M059J (cell line): ENCODE measurements at regions not wholly inside any gene's neighbourhood (a gene's known extent, or its start where the extent isn't known, plus 50 kb on each side); places are given as distances from the start of the nearest gene placed in this dataset.

Source experiments
- DNase-seq: peaks from one replicate; pipeline ENCODE4 v3.0.0-alpha.2; 2012; ENCODE audit warnings: low read depth

DNA sequence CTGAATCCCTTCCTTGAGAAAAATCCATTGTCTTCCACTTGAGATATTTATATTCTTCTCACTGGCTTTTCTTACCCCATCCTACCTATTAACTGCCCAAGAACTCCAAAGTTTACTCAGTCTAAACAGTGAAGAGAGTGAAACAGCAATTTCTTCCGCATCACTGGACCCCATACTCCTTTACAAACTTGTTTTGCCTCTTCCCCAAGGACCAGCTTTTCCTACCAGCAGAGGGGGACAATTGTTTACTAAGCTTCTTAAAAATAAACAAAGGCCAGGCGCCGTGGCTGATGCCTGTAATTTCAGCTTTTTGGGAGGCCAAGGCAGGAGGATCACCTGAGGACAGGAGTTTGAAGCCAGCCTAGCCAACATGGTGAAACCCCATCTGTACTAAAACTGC lies 52.0 kb downstream of the LRATD1 start:
- no peak for DNase-seq

DNA sequence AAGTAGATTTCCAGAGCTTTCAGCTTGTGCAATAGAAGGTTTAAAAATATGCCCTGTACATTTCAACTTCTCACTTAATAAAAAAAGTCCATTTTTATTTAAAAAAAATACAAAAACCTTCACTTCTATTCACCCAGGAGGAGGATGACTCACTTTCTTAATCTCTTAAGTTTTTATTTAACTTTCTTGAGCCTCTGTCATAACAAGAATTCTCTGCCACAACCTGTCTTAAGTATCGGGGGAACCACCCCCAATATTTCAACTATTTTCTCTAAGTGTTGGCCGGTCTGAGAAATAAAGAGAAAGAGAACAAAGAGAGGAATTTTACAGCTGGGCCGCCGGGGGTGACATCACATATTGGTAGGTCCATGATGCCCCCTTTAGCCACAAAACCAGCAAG lies 58.4 kb downstream of the LRATD1 start:
- DNase-seq: no peak

DNA sequence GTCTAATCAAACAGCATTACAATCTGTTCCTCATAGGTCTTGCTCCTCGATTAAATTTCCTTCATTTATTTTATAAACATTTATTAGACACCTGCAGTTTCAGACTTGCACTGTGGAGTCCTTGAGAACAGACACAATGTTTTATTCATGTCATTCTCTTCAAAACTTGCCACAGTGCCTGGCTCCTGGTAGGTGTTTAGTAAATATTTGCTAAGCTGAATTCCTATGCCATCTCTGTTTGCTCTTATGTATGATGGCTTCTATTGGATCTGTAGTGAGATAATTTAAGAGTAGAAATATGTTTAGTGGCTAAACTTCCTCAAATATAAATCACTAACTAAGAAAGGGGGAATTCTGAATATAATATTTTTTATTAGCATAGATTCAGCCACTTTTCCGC lies 61.4 kb downstream of the LRATD1 start:
- DNase-seq: no peak

DNA sequence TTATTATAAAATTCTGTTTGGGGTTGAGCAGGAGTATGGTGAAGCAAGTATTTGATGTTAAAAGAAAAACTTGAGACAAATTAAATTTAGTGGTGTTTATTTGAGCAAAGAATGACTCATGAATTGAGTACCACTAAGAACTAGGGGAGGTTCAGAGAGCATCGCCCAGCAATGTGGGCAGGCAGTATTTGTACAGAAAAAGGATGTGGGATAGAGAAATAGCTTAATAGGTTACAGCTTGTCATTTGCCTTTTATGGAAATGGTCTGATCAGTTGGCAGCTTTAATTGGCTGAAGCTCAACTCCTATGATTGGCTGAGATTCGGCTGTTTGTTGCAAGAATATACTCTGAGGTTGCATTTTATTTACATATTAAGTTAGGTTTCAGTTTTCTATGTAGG lies 68.2 kb downstream of the LRATD1 start:
- peak; percentile 75 for DNase-seq

DNA sequence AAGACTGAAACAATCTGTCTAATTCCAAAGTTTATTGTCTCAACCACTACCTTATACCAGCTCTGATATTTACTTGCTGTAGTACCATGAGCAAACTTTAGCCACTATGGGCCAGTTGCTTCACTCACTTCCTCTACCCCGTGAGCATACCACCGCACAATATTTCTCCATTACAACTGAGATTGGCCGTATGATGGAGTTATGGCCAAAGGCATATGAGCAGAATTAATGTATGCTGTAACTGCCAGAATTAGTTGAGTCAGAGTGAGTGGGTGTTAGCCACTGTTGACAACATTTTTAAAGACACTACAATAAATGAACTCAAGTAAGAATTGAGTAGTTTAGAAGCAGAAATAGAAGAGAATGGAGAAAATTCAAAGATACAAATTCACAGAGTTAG lies 69.7 kb downstream of the LRATD1 start:
- DNase-seq: no peak

DNA sequence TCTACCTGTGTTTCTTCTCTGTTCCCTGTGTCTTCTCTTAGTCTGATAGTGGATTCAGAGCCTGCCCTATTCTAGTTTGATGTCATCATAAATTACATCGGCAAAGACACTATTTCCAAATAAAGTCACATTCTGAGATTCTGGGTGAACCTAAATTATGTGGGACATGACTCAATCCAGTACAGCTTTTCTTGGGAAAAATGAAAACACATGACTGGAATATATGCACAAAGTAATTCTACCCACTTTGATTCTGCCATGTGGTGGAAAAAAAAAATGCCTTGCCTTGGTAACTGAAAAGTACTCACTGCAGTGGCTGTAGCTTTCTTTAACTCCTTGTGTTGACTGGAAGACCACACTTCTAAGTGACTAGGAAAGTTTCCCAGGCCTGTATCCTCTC lies 73.7 kb downstream of the LRATD1 start:
- no peak for DNase-seq

DNA sequence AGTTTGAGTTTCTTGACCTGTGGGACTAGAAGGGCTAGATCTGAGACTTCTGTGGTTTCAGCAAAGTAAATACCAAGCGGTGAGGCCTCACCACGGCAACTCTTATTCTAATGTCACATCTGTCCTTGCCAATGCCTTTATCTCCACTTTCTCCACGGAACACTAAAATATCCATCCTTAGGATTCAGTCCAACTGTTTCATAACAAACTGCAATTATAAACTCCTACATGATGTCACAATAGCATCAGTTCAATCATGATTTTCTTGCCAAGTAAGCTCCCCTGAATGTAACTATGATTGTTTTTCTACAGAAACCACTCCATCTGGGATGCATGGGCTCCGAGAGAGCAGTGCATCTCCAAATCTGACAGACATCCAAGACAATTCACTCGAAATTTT lies 79.6 kb downstream of the LRATD1 start:
- DNase-seq: no peak

DNA sequence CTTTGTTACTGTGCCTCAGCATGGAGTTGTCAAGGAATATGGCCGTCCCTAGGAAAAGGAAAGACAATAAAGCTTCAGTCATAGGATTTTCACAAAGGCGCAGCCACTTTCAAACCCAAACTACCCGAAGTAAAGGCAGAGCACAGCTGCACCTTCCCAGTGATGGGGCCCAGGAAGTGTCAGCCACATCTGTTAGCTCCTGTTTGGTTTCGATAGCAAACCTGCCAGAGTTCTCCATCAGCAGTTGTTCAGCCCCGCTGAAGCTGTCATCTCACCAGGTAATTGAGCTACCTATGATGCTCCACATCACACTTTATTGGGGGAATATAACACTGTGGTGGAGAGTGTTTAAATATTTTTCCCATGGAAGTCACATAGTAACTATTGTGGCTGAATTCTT lies 80.7 kb downstream of the LRATD1 start:
- DNase-seq: no peak

DNA sequence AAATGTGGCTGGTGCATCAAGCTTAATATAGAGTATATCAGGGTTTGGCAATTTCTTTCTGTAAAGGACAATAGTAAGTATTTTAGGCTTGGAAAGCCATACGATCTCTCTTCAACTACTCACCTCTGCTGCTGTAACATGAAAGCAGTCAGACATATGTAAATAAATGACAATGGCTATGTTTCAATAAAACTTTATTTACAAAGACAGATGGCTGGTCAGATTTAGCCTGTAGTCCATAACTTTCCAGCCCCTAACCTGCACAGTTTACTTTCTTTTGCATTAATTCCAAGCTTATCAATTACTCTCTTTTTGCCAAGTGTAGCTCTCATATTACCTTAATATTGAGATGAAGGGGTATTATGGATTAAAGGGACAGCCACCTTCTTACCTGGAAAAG lies 83.1 kb downstream of the LRATD1 start:
- DNase-seq: no peak

DNA sequence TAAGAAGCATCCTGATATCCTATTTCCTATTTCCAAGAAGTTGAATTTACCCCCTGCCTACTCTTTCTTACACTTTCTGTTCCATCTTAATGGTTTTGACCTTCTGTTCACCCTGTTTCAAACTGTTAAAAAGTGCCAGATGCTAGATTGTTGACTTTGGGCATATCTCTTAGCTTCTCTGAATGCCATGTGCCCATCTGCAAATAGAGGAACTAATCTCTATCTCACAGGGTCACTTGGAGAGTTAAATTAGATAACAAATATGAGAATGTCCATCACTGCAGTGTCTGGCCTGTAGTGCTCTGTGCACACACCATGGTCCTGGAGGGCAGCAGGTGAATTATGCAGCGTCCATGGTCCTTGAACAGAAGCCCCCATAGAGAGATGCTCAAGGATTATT lies 83.8 kb downstream of the LRATD1 start:
- no peak for DNase-seq

DNA sequence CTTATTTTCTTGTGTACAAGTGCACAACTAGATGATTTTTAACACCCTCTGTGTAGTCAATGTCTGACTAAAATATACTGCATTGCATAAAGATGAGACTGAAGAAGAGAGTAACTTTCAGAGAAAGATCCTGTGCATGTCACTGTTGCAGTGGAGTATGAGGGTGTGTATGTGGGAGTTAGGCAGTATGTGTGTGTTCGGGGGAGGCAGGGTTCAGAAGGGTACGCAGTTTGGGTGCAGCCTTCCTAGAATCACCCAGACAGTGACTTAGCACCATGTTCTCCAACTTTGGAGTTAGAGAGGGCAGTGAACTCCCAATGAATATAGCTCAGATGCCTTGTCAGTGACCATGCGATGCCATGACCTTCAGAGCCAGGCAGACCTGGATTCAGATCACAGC lies 84.6 kb downstream of the LRATD1 start:
- DNase-seq: no peak

DNA sequence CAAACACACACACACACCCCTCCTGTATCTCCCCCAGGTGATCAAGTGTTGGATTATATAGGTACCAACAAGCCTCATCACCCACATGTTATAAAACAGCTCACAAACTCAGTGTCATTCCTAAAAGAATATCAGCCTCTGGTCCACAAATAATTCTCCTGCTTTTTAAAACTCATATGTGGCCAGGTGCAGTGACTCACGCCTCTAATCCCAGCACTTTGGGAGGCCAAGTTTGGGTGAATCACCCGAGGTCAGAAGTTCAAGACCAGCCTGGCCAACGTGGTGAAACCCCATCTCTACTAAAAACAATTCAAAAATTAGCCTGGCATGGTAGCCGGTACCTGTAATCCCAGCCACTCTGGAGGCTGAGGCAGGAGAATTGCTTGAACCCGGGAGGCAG lies 87.8 kb downstream of the LRATD1 start:
- peak; percentile 65 for DNase-seq

DNA sequence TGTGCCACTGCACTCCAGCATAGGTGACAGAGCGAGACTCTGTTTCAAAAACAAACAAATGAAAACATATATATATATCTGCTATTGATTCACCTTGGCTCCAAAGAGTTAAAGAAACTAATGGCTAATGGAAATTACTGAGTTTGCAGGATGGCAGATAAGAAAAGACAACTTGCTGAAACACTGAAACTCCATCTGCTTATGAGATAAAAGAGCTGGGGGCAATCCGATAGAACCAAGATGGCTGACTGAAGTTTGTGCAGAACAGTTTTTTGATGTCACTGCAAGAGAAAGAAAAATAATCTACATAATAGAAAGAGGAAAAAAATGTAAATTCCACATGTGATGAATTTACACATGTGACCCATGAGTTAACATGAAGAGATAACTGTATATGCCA lies 88.2 kb downstream of the LRATD1 start:
- DNase-seq: no peak

DNA sequence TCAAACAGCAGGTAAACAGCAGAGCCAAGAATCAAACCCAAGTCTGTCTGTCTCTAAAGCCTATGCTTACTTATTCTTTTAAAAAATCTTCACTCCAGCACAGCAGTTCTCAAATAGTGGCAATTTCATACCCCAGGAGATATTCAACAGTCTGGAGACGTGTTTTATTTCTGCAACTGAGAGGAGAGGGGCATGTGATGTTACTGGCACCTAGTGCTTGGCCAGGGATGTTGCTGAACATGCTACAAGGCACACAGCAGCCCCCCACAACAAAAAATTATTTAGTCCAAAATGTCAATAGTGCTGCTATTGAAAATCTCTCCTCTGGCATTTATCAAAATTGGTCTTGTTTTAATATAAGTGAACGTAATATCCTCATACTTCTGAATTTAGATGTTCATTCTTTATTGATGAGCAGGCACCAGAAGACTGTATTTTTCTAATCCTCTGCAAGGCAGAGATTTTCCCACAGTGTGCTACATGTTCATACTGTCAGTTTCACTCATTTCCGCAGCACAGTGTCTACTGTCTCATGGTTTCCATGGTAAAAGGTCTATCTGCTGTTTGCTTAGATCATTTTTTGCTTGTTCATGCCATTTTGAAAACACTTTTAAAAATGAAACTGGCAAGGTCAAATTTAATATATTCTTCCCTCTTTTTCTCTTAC lies 90.5 kb downstream of the LRATD1 start:
- DNase-seq: no peak

DNA sequence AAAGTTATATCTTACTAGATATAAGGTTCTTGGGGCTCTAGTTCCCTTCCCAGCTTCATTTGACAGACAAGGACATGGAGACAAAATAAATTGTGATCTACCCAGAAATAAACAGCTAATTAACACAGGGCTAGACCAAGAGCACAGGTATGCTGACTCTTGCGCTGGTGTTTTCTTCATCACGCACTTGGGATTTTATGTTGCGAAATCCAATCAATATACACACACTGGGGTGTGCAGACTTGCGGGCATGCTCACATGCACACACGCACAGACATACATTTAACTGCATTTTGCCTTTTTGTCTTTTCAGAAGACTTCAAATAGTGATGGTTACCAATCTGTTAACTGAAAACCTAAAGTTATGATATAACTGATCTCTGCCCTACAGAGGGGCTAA lies 91.2 kb downstream of the LRATD1 start:
- DNase-seq: no peak

DNA sequence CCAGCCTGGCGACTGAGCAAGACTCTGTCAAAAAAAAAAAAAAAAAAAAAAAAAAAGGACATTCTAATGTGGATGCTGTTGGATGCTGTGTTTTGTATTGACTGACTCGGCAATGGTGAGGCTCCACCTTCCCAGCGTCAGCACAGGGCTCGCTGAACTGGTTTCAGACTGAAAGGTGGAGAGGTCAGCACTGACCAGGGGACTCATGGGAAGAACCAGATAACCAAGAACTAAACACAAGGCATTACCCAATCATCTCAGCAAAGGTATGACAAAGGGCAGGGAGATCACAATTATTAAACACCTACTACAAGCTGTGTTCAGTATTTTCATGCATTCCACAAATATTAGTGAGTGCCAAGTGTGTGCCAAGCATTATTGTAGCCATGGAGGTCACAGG lies 103.2 kb downstream of the LRATD1 start:
- DNase-seq: no peak

DNA sequence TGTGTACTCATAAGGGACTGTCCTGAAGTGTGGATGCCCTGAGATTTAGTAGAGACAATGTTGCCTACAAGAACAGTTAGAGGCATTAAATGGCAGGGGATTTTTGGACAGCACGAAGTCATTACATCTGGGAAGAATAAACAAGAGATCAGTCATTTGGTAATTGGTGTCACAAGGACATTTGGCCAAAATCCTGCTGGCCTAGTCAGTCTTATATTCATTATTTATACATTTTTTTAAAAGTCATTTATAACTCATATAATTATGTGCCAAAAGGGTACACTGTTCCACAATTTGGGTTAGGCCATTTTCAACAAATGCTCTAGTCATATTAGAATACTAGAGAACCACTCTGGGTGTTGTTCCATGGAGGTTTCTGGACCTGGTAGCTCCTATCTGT lies 104.7 kb downstream of the LRATD1 start:
- DNase-seq: no peak

DNA sequence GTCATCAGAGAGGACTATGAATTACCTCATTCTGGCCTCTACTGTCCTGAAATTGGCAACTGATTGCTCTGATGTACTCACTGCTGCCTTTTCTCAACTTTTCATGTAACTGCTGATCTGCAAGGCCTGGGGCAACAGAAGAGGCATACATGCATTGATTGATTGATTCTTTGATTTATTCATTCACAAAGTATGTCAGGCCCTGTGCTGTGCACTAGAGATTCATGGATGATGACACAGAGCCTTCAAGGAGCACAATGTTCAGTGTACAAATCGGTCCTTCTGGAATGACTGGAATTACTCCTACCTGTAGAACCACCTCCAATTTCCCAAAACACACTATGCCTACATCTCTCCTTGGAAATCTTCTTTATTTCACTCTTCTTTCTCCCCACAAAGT lies 111.3 kb downstream of the LRATD1 start:
- no peak for DNase-seq

DNA sequence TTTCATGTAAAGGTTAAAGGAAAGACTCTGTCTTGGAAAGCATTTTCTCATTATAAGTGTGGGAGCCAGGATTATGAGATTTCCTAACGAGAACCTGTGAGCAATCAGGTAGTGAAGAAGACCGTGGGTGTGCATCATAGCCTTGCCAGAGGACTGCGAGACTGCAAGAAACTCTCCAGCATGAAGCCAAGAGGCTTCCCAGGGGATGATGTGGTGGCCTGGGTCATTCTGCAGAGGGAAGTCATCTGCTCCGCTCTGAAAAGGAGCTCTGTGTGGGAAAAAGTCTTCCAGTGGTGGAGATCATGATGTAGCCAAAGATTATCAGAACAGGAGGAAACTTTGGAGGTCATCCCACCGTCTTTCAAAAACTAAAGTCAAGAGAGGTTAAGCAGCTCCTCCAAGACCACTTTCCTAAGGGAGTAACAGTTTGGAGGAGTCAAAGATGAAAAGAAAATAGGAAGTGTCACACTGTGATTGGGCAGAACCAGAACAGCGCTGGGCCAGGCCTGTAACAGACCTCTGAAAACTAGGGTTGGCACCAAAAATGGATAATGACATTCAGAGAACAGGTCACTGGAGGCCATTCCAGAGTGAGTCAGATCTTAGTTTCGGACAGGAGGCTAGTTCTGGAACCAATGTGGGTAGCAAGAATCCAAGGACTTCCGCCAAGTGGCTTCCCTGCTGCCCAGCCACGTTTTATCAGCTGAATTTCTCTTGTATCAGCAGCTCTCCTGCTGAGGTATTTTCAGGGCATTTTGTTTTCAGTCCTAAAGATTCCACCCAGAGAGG lies 113.0 kb downstream of the LRATD1 start:
- peak; percentile 60 for DNase-seq

DNA sequence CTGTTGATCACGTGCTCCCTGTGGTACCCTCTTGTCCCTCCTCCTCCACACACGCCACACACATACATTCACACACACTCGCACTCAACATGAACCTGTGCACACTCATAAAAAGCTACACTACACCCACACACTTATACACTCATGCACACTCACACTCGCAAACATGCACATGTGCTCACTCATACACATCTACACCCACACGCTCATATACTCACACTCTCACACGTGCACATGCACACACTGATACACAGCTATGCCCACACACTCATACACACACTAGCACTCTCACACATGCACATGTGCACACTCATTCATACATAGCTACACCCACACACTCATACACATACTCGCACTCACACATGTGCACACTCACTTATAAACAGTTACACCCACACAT lies 113.6 kb downstream of the LRATD1 start:
- no peak for DNase-seq

DNA sequence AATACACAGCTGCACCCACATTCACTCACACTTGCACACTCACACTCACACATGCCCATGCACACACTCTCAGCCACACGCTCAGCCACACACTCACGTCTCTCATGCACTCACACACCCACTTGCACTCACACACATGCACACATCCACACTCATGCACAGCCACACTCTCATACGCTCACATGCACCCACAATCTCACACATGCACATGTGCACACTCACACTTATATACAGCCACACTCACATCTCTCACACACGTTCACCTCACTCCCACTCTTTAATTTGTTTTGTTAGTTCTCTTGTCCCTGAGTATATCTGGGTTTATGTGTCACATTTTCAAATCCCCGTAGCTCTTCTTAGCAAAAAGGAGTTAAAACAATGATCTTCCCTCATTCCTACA lies 114.9 kb downstream of the LRATD1 start:
- DNase-seq: no peak

DNA sequence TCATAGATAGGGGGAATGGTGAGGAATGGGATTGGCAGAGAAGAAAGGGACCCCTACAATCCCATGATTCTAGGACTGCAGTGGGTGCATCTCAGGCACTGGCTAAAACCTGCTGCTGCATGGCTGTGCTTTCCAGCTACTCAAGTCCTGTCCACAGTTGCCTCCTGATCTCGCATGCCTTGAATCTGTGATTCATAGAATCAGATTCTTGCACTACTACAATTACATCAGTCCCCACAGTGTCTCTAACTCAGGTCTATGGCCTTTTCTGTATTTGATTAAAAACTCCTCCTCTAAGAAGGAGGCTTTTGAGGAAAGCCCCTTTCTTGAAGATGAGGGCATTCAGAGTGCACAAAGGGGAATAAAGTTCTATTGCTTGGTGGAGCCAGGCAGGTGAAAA lies 117.4 kb downstream of the LRATD1 start:
- DNase-seq: no peak

DNA sequence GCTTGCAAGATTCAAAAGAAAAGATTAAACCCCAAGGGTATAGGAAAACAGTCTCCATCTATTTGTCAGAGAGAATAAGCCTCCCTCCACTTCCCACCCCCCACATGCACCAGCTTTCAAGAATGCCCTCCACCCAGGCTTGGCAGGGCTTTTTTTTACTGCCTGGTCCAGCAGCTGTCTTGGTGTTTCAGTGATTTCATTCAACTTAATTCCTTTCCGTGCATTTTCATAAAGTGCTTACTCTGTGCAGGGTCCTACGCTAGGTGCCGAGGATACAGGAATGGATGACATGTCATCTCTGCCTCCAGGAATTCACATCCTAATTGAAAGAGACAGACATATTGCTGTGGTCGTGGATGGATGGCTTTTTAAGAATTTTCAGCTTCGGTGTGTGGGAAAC lies 117.9 kb downstream of the LRATD1 start:
- DNase-seq: no peak

DNA sequence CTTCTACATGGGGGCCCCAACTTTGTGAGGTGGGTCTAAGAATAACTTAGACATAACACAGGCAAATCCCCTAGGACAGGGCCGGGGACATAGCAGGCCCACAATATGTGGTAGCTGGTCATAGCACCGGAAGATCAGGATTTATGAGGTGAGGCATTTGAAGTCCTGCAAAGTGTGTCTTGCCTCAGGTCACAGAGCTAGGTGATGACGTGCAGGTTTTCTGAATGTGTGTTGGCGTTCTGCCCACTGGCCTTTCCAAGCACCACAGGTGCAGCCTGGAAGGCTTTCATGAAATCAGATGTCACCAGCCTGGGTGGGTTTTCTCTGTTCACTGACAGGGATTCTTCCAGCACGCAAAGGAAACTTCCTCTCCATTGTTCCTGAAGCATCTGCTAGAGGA lies 119.1 kb downstream of the LRATD1 start:
- no peak for DNase-seq
